ENCODE measurements at regions not wholly inside any gene's neighbourhood (a gene's known extent, or its start where the extent isn't known, plus 50 kb on each side); places are given as distances from the start of the nearest gene placed in this dataset.

- Histone ChIP-seq H3K27me3 (ENCODE audit: insufficient read depth, low read length) (no peaks in the 10 kb centered on the region), H3K9me3 (ENCODE audit: insufficient read depth, low read depth, low read length) (peaks cover 23% of the 10 kb centered on the region), H3K4me3 (ENCODE audit: low read length) (no peak overlapping the region), H3K4me1 (ENCODE audit: insufficient read depth, low read length) (no peaks in the 10 kb centered on the region), H3K27ac (ENCODE audit: low read length) (no peak overlapping the region), H3K9ac (ENCODE audit: low read depth, low read length) (no peak overlapping the region), H3K36me3 (ENCODE audit: insufficient read depth, low read depth, low read length) (no peaks in the 10 kb centered on the region)
These were observed 682.8 kb downstream of the TBC1D22A start for GRCh38 chr22:47445212-47445611.

GRCh38 chr22:47444746-47445065, 682.3 kb downstream of the TBC1D22A start:
- Histone ChIP-seq H3K9me3 (ENCODE audit: insufficient read depth, low read depth, low read length) (peaks cover 26% of the 10 kb centered on the region), H3K27me3 (ENCODE audit: insufficient read depth, low read length) (no peaks in the 10 kb centered on the region), H3K4me3 (ENCODE audit: low read length) (no peak overlapping the region), H3K9ac (ENCODE audit: low read depth, low read length) (no peak overlapping the region), H3K36me3 (ENCODE audit: insufficient read depth, low read depth, low read length) (no peaks in the 10 kb centered on the region), H3K27ac (ENCODE audit: low read length) (no peak overlapping the region), H3K4me1 (ENCODE audit: insufficient read depth, low read length) (no peaks in the 10 kb centered on the region)

DNA sequence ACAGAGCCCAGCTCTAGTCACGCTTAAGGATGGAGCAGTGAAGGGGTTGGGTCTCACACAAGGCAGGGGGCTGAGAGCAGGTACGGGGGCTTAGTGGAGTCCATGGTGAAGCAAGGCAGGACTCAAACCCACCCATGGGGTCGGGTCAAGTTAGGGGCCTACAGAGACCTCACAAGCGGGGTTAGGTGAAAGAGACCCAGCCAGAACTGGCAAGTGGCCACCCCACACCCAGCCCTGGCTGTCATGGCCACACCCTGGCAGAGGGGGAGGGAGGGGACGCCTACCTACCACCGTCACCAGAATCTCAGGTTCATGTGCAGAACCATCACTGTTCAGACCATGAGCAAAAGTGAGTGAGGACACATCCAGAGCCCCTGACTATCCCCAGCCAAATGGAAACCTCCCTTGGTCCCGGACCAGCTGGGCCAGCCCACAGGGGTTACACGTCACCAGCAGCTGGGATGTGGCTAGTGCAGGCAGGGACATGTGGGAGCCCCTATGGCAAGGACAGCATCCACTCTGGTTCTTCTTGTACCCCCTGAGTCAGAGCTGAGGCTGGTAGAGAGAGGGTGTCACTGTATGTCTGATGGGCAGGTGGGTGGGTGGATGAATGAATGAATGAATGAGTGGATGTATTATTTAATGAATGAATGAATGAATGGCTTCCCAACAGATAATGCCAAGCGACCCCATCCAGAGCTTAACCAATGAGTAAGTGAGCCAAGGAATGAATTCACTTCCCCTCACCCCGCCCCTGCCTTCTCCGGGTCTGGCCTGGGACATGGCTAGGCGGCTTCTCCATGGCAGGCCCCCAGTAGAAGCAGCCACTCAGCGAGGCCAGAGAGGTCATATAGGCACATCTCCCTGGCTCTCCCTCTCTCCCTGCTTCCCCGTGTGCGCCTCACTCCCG, 681.6 kb downstream of the TBC1D22A start:
- Histone ChIP-seq H3K4me1 (ENCODE audit: insufficient read depth, low read length) (no peaks in the 10 kb centered on the region), H3K9ac (ENCODE audit: low read depth, low read length) (no peak overlapping the region), H3K4me3 (ENCODE audit: low read length) (no peak overlapping the region), H3K27ac (ENCODE audit: low read length) (no peak overlapping the region), H3K36me3 (ENCODE audit: insufficient read depth, low read depth, low read length) (no peaks in the 10 kb centered on the region), H3K9me3 (ENCODE audit: insufficient read depth, low read depth, low read length) (peaks cover 32% of the 10 kb centered on the region), H3K27me3 (ENCODE audit: insufficient read depth, low read length) (no peaks in the 10 kb centered on the region)

DNA sequence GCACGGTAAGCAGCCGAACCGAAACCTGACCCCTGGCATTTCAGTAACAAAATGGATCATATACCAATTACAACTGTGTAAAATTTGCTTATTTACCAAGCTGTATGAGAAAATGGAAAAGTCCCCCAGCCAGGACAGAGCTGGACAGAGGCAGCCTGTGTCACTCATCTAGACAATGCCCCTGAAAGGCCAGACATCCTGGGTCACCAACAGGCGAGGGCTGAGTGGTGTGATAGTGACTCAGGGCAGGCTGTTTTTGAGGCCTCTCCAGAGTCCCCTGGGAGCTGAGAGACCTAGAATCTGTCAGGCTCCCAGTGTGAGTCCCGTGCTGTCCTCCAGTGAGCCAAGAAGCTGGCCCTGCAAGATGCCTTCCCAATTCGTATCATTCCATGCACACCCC, 680.4 kb downstream of the TBC1D22A start:
- H3K9me3 ChIP-seq (ENCODE audit: insufficient read depth, low read depth, low read length), result peaks cover 41% of the 10 kb centered on the region
- H3K27ac ChIP-seq (ENCODE audit: low read length), result no peak overlapping the region
- H3K4me3 ChIP-seq (ENCODE audit: low read length), result no peak overlapping the region
- no peaks in the 10 kb centered on the region for H3K27me3 ChIP-seq (ENCODE audit: insufficient read depth, low read length)
- H3K36me3 ChIP-seq (ENCODE audit: insufficient read depth, low read depth, low read length), result no peaks in the 10 kb centered on the region
- H3K9ac ChIP-seq (ENCODE audit: low read depth, low read length), result no peak overlapping the region
- no peaks in the 10 kb centered on the region for H3K4me1 ChIP-seq (ENCODE audit: insufficient read depth, low read length)

GRCh38 chr22:47439643-47440265, 677.3 kb downstream of the TBC1D22A start:
- Histone ChIP-seq H3K4me1 (ENCODE audit: insufficient read depth, low read length) (no peaks in the 10 kb centered on the region), H3K27ac (ENCODE audit: low read length) (no peak overlapping the region), H3K9me3 (ENCODE audit: insufficient read depth, low read depth, low read length) (peaks cover 45% of the 10 kb centered on the region), H3K27me3 (ENCODE audit: insufficient read depth, low read length) (no peaks in the 10 kb centered on the region), H3K4me3 (ENCODE audit: low read length) (no peak overlapping the region), H3K36me3 (ENCODE audit: insufficient read depth, low read depth, low read length) (no peaks in the 10 kb centered on the region), H3K9ac (ENCODE audit: low read depth, low read length) (no peak overlapping the region)

GRCh38 chr22:47437636-47438035, 675.2 kb downstream of the TBC1D22A start:
- Histone ChIP-seq H3K4me3 (ENCODE audit: low read length) (no peak overlapping the region), H3K27ac (ENCODE audit: low read length) (no peak overlapping the region), H3K27me3 (ENCODE audit: insufficient read depth, low read length) (no peaks in the 10 kb centered on the region), H3K9me3 (ENCODE audit: insufficient read depth, low read depth, low read length) (peaks cover 45% of the 10 kb centered on the region), H3K9ac (ENCODE audit: low read depth, low read length) (no peak overlapping the region), H3K4me1 (ENCODE audit: insufficient read depth, low read length) (no peaks in the 10 kb centered on the region), H3K36me3 (ENCODE audit: insufficient read depth, low read depth, low read length) (no peaks in the 10 kb centered on the region)

DNA sequence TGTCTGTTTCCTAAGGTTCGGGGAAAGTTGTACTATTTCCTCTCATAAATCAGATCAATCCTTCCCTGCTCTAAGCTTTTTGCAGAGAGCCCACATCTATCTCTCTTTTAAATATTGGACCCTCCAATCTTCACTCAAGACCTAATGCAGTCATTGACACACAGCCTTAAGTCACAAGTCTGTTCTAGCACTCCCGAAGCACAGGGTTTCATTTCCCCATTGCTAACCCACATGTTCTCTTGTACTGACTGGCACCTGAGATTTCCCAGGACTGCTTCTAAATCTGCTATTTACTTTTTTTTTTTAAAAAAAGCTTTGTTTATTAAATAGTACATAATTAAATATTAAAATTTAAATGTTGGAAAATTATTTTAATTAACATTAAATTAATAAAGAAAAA, 674.7 kb downstream of the TBC1D22A start:
- Histone ChIP-seq H3K27me3 (ENCODE audit: insufficient read depth, low read length) (no peaks in the 10 kb centered on the region), H3K4me1 (ENCODE audit: insufficient read depth, low read length) (no peaks in the 10 kb centered on the region), H3K9ac (ENCODE audit: low read depth, low read length) (no peak overlapping the region), H3K4me3 (ENCODE audit: low read length) (no peak overlapping the region), H3K27ac (ENCODE audit: low read length) (no peak overlapping the region), H3K9me3 (ENCODE audit: insufficient read depth, low read depth, low read length) (peaks cover 39% of the 10 kb centered on the region), H3K36me3 (ENCODE audit: insufficient read depth, low read depth, low read length) (no peaks in the 10 kb centered on the region)

DNA sequence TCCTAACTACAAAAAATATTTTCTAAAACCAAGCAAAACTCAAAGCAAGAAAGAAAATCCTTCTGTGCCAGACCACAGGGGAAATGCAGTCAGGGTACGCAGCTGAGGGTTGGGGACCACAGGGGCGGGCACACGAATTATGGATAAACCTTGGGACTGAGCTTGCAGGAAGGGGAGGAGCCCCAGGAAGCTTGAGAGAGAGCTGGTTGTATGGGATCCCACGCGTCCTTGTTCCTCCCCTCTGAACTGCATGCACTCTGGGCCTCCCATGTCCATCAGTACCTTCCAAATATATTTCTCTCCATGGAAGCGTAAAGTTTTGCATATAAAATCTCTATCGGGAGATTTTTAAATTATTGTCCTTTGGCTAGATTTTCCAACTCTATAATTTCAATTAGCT, 673.4 kb downstream of the TBC1D22A start:
- no peaks in the 10 kb centered on the region for H3K27me3 ChIP-seq (ENCODE audit: insufficient read depth, low read length)
- H3K4me3 ChIP-seq (ENCODE audit: low read length), result no peak overlapping the region
- no peak overlapping the region for H3K27ac ChIP-seq (ENCODE audit: low read length)
- no peaks in the 10 kb centered on the region for H3K4me1 ChIP-seq (ENCODE audit: insufficient read depth, low read length)
- H3K9ac ChIP-seq (ENCODE audit: low read depth, low read length), result no peak overlapping the region
- no peaks in the 10 kb centered on the region for H3K36me3 ChIP-seq (ENCODE audit: insufficient read depth, low read depth, low read length)
- H3K9me3 ChIP-seq (ENCODE audit: insufficient read depth, low read depth, low read length), result peaks cover 31% of the 10 kb centered on the region

DNA sequence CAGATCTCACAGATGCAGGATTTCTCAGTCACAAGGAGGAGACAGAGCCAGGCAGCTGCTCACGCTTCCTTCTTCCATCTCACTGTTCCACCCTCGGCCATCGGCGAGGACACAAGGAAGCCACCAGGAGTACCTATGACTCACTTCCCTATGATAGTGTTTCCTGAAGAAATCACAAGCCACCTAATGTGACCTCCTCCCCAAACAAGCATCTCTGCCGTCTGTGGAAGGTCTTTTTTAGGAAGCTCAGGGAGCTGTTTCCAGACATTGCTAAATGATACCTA, 672.7 kb downstream of the TBC1D22A start:
- no peaks in the 10 kb centered on the region for H3K27me3 ChIP-seq (ENCODE audit: insufficient read depth, low read length)

GRCh38 chr22:47434336-47435203, 672.1 kb downstream of the TBC1D22A start:
- H3K4me3 ChIP-seq (ENCODE audit: low read length), result no peak overlapping the region
- H3K36me3 ChIP-seq (ENCODE audit: insufficient read depth, low read depth, low read length), result no peaks in the 10 kb centered on the region
- no peak overlapping the region for H3K9ac ChIP-seq (ENCODE audit: low read depth, low read length)
- H3K27me3 ChIP-seq (ENCODE audit: insufficient read depth, low read length), result no peaks in the 10 kb centered on the region
- H3K4me1 ChIP-seq (ENCODE audit: insufficient read depth, low read length), result no peaks in the 10 kb centered on the region
- no peak overlapping the region for H3K27ac ChIP-seq (ENCODE audit: low read length)
- peaks cover 28% of the 10 kb centered on the region for H3K9me3 ChIP-seq (ENCODE audit: insufficient read depth, low read depth, low read length)

More for the DNA sequence above, 672.7 kb downstream of the TBC1D22A start:
- H3K27ac ChIP-seq (ENCODE audit: low read length), result no peak overlapping the region
- no peak overlapping the region for H3K4me3 ChIP-seq (ENCODE audit: low read length)
- peaks cover 30% of the 10 kb centered on the region for H3K9me3 ChIP-seq (ENCODE audit: insufficient read depth, low read depth, low read length)
- no peak overlapping the region for H3K9ac ChIP-seq (ENCODE audit: low read depth, low read length)
- no peaks in the 10 kb centered on the region for H3K4me1 ChIP-seq (ENCODE audit: insufficient read depth, low read length)
- H3K36me3 ChIP-seq (ENCODE audit: insufficient read depth, low read depth, low read length), result no peaks in the 10 kb centered on the region

- H3K9me3 ChIP-seq (ENCODE audit: insufficient read depth, low read depth, low read length), result peaks cover 19% of the 10 kb centered on the region
These were observed 671.2 kb downstream of the TBC1D22A start for GRCh38 chr22:47433627-47434026.

More at GRCh38 chr22:47433627-47434026, 671.2 kb downstream of the TBC1D22A start:
- Histone ChIP-seq H3K36me3 (ENCODE audit: insufficient read depth, low read depth, low read length) (no peaks in the 10 kb centered on the region), H3K4me1 (ENCODE audit: insufficient read depth, low read length) (no peaks in the 10 kb centered on the region), H3K4me3 (ENCODE audit: low read length) (no peak overlapping the region), H3K27ac (ENCODE audit: low read length) (no peak overlapping the region), H3K27me3 (ENCODE audit: insufficient read depth, low read length) (no peaks in the 10 kb centered on the region), H3K9ac (ENCODE audit: low read depth, low read length) (no peak overlapping the region)

All from iPS-20b (cell line).